ENCODE measurements at regions not wholly inside any gene's neighbourhood (a gene's known extent, or its start where the extent isn't known, plus 50 kb on each side); places are given as distances from the start of the nearest gene placed in this dataset.

GRCh38 chr20:11128721-11129120 lies 454.9 kb upstream of the JAG1 start:
- no peak for TF ChIP-seq CTCF (IDR thresholded peaks at IDR 0.05; ENCODE audit: low read length, missing control alignments)
- DNase-seq (ENCODE audit: low read depth), result no peak
- H3K4me3 ChIP-seq (replicated peaks; ENCODE audit: low read depth, low read length), result no peak overlapping the region

GRCh38 chr20:11130554-11131166 lies 456.9 kb upstream of the JAG1 start:
- no peak overlapping the region for H3K4me3 ChIP-seq (replicated peaks; ENCODE audit: low read depth, low read length)
- no peak for TF ChIP-seq CTCF (IDR thresholded peaks at IDR 0.05; ENCODE audit: low read length, missing control alignments)
- DNase-seq (ENCODE audit: low read depth), result no peak

GRCh38 chr20:11132819-11133415 lies 459.1 kb upstream of the JAG1 start:
- no peak overlapping the region for H3K4me3 ChIP-seq (replicated peaks; ENCODE audit: low read depth, low read length)
- no peak for DNase-seq (ENCODE audit: low read depth)
- TF ChIP-seq CTCF (IDR thresholded peaks at IDR 0.05; ENCODE audit: low read length, missing control alignments), result no peak

- no peak for TF ChIP-seq CTCF (IDR thresholded peaks at IDR 0.05; ENCODE audit: low read length, missing control alignments)
- no peak overlapping the region for H3K4me3 ChIP-seq (replicated peaks; ENCODE audit: low read depth, low read length)
- DNase-seq (ENCODE audit: low read depth), result no peak
Observed at GRCh38 chr20:11136691-11137090, 462.9 kb upstream of the JAG1 start.

- no peak overlapping the region for H3K4me3 ChIP-seq (replicated peaks; ENCODE audit: low read depth, low read length)
- DNase-seq (ENCODE audit: low read depth), result no peak
- TF ChIP-seq CTCF (IDR thresholded peaks at IDR 0.05; ENCODE audit: low read length, missing control alignments), result no peak
Observed at GRCh38 chr20:11137688-11138087, 463.9 kb upstream of the JAG1 start.

- peak; percentile 17 for TF ChIP-seq CTCF (IDR thresholded peaks at IDR 0.05; ENCODE audit: low read length, missing control alignments)
- H3K4me3 ChIP-seq (replicated peaks; ENCODE audit: low read depth, low read length), result no peak overlapping the region
- DNase-seq (ENCODE audit: low read depth), result peak; percentile 94
Observed at GRCh38 chr20:11140359-11140758, 466.6 kb upstream of the JAG1 start.

- DNase-seq (ENCODE audit: low read depth), result peak; percentile 27
- no peak overlapping the region for H3K4me3 ChIP-seq (replicated peaks; ENCODE audit: low read depth, low read length)
- TF ChIP-seq CTCF (IDR thresholded peaks at IDR 0.05; ENCODE audit: low read length, missing control alignments), result no peak
Observed at GRCh38 chr20:11143481-11143880, 469.7 kb upstream of the JAG1 start.

All from fibroblast of pulmonary artery (primary cell).